Hindlimb muscle (tissue), 1 donor: ENCODE measurements at regions not wholly inside any gene's neighbourhood (a gene's known extent, or its start where the extent isn't known, plus 50 kb on each side); places are given as distances from the start of the nearest gene placed in this dataset.
"Not testable (repeated sequence)": the region's sequence is repeated elsewhere in the genome, so short reads cannot be mapped to it uniquely, and the experiment has no call there.

Experiments
- DNase-seq: peaks from one replicate; pipeline ENCODE4 v3.0.0-alpha.2; 2013

DNA sequence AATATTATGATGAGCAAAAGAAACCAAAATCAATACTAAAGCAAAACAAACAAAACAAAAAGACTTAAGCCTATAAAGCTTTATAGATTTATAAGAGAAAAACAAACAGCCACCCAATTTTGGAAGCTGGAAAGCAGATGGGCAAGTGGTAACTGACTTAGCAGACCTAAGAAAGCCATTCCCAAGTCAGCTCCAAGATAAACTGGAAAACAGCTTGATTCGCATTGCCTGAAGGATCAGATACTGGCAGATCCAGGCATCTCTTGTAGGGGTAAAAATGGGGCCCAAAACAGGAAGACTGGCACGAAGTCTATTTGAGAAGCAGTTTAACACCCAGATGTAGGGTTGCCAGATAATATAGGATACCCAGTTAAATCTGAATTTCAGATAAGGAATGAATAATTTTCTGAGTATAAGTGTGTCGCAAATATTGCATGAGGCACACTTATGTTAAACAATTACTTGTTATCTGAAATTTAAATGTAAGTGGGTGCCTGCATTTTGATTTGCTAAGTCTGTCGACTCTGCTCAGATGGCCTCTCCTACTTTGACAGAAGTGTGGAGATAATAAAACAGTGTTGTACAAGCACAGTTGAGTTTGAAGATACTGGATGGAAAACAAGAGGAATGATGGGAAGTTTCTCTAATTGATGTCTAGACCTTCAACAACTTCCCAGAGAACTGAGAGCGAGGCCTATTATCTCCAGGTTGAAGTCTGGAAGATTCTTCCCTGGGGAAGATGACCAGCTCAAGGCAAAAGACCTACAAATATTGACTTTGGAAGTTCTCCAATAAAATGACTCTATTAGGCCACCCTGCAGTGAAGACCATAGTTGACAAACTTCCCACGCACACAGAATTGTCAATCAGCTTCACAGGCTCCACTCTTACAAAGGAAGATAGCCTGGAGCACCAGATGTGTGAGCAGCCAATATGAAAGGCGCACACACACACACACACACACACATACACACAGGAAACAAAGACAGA, 113.4 kb downstream of the FAM50B start:
- no peak for DNase-seq

DNA sequence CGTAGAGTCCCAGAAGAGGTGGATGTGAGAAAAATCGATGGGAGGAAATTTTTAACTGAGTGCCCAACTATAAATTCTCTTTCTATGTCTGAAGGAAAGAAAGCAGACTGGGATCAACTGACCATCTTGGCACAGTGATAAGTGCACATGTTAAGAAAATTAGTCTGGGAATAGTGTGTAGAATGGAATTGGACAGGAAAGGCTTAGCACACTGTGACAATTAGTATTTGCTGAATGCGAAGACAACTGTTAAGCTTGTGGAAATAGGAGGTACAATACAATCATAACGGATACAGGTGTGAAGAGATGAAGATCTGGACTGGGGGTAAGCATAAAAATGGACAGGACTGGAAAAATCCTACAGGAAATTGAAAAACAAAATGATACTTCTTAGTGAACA, 114.3 kb downstream of the FAM50B start:
- DNase-seq = peak; percentile 40

DNA sequence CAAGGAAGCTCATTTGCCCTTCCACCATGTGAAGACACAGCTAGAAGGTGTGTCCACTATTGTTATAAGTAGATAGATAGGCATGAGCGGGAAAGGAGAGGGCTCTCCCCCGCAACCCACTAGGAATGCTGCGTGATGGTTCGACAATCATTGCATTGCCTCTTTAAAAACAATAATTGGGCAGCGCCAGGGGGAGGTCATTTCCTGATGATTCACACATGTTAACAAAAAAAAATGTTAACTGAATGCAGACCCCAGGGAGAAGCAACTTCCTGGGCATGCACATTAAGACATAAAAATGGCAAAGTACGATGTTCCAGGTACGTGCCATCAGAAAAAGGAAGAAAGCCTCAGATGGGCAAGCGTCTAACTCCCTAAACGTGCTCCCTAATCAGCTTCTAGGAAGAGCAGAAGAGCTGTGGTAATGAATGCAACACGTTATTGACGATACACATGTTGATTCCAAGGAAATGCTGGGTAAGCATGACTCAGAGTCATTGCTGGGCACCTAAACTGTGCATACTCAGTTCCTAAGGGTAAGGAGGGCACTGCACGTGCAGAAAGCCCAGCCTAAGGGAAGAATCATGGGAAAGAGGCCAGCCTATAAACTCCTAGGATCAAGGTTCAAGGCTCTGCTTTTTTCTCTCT, 113.7 kb downstream of the FAM217A start:
- DNase-seq = no peak

DNA sequence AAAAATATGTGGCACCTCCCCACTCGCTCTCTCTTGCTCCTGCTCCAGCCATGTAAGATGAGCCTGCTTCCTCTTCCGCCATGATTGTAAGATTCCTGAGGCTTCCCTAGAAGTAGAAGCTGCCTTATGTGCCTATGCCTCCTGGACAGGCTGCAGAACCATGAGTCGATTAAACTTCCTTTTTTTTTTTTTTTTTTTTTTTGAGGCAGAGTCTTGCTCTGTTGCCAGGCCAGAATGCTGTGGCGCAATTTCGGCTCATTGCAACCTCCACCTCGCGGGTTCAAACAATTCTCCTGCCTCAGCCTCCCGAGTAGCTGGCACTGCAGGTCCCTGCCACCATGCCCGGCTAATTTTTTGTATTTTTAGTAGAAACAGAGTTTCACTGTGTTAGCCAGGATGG, 112.5 kb downstream of the FAM217A start:
- no peak for DNase-seq

DNA sequence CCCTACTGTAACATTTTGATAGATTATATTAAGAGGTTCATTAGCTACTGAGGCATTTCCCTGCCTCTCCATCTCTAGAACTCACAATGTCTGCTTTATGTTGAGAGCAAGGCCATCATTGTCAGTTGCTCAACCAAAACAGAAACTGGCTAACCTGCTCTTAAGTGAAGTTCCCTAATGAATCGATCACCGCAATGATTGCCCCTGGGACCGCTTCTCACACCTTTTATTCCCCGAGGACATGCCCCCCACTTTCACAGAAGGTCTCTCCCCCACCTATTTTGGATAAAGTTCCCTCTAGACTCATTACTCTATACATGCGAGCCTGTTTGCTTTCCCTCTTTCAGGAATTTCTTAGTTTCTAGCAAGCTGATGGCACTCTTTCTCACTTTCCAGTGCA, 108.8 kb downstream of the FAM217A start:
- no peak for DNase-seq

DNA sequence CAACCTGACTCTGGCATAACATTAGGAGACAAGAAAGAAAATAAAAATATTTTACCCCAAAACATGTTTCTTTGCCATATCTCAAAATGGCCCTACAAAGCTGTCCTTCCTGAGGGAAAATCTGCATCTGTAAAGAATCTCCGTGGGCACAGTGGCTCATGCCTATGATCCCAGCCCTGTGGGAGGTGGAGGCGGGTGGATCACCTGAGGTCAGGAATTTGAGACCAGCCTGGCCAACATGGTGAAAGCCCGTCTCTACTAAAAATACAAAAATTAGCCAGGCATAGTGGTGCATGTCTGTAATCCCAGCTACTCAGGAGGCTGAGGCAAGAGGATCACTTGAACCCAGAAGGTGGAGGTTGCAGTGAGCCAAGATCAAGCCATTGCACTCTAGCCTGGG, 105.8 kb downstream of the FAM217A start:
- not testable (repeated sequence) for DNase-seq

DNA sequence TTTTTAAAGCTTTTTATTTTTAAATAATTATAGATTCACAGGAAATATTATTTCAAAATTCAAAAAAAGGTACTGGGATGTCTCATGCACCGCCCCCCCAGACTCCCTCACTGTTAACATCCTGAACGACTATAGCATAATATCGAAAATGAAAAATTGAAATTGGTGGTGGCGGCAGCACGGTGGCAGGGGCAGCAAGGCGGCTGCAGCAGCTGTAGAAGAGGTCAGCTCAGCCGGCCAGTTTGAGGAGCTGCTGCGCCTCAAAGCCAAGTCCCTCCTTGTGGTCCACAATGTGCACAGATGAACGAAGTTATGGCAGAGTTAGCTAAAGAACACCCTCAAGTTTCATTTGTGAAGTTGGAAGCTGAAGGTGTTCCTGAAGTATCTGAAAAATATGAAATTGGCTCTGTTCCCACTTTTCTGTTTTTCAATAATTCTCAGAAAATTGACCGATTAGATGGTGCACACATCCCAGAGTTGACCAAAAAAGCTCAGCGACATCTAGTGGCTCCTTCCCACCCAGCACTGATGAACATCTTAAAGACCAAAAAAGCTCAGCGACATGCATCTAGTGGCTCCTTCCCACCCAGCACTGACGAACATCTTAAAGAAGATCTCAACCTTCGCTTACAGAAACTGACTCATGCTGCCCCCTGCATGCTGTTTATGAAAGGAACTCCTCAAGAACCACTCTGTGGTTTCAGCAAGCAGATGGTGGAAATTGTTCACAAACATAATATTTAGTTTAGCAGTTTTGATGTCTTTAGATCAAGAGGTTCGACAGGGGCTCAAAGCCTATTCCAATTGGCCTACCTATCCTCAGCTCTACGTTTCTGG, 100.8 kb downstream of the FAM217A start:
- DNase-seq = peak; percentile 83

DNA sequence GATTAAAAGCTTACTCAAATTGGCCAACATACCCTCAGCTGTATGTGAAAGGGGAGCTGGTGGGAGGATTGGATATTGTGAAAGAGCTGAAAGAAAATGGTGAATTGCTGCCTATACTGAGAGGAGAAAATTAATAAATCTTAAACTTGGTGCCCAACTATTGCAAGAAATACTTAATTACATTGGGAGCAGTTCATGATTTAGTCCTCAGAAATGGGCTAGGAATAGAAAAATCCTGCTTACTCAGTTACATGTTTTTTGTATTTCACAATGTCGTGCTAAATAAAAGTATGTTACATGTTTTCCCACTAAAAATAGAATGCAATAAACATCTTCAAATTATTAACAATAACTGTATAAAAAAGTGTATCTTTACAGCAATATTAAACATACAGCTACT, 100.0 kb downstream of the FAM217A start:
- DNase-seq = not testable (repeated sequence)

DNA sequence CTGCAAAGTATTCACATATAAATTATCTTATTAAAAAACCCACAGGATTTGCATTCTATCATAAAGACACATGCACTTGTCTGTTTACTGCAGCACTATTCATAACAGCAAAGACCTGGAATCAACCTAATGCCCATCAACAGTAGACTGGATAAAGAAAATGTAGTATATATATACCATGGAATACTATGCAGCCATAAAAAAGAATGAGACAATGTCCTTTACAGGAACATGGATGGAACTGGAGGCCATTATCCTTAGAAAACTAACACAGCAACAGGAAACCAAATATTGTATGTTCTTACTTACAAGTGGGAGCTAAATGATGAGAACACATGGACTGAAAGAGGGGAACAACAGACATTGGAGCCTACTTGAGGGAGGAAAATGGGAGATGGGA, 97.0 kb downstream of the FAM217A start:
- no peak for DNase-seq

DNA sequence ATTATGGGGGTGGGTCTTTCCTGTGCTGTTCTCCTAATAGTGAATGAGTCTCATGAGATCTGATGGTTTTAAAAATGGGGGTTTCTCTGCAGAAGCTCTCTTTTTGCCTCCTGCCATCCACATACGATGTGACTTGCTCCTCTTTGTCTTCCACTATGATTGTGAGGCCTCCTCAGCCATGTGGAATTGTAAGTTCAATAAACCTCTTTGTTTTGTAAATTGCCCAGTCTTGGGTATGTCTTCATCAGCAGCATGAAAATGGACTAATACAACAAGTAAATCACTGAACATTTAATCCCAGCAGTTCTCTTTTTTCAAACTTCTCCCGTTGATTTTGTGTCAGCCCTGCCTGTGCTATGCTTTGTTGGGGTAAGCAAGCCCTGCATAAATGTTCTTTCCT, 95.2 kb downstream of the FAM217A start:
- no peak for DNase-seq

DNA sequence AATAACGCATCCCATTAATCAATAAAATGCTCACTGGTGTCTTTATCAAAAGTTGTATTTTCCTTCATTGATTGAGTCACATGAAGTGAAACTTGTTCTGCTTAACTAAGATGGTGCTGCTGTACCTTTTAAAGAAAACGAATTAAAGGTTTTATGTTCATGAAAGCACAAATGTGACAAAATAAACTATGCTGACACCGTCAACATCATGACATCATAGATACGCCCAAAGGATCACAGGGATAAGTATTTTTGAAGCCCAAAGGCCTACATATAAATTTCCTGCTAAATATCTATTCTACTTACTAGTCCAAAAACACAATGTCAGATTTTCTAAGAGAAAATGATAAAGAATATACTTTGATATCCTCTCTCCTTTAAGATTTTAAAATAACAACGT, 94.4 kb downstream of the FAM217A start:
- DNase-seq = no peak

DNA sequence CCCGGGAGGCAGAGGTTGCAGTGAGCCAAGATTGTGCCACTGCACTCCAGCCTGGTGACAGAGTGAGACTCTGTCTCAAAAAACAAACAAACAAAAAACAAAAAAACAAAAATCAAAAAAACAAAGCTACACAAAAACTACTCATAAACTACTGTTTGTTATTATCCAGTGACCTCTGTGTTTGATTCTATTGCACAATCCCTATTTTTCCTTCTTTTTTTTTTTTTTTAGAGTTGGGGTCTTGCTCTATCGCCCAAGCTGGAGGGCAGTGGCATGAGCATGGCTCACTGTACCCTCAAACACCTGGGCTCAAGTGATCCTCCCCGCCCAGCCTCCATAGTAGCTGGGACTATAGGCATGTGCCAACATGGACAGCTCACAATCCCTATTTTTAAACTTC, 92.7 kb downstream of the FAM217A start:
- no peak for DNase-seq

DNA sequence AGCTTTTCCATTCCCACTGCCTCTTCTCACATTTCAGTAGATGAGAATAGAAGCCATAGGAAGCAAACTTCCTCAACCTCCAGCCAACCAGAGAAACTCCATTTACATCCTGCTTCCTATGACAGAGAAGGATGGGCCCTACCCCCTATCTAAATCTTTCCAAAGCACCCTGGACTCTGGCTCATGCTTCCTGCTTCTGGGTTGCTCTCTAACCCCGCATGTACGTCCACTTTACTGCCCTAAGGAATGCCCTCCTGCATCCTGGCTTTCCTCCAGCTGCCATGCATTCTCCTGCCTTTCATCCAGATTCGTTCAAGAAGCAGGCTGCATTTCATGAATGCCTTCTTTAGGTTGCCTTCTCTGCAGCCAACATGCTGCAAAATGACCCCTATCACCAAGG, 91.9 kb downstream of the FAM217A start:
- DNase-seq = no peak

DNA sequence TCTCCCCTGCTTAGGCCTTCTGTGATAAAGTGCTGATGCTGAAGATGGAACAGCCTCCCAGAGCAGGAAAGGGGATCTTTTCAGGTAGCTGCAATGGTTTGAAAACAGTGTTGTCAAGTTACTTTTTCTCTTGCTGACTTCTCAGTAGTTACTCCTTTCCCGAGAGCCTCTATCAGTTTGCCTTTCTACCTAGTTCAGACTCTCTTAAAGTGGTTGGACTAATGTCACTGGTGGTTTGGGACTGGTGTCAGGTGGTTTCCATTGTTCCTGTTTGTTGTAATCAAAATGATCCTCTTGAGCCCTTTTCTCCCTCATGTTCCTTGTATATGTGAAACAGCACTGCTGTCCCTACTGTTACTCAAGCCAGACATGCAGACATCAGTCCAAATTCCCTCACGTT, 91.4 kb downstream of the FAM217A start:
- DNase-seq = no peak

DNA sequence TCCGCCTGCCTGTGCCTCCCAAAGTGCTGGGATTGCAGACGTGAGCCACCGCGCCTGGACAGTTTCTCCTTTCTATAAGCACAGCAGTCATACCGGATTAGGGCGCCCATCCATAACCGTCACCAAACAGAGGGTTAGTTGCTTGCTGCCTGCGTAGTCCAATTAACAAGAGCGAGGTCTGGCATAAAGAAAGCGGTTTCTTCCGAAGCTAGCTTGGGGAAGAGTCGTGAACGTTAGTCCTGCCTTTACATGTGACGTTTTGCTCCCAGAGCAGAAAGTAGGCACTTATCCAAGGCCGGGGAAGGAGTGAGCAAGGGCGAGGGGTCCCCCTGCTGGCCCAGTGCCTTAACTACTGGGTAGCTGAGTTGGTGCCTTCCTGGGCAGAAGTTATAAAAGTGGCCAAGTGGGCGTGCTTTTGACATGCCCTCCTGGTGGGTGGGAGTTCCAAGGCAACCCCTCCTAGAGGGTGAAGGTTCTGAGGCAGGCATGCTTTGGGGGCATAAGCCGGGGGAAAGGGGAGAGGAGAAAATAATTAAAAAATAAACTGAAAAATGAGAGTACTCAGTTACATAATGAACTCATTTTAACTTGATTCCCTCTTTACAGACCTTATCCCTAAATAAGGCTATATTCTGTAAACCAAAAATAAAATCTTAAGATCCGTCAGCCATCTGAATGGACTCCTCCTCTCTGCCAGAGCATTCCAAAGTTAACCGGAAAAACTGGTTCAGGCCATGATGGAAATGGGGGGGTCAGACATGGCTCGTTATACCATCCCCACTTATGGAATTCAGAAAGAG, 88.0 kb downstream of the FAM217A start:
- peak; percentile 89 for DNase-seq

DNA sequence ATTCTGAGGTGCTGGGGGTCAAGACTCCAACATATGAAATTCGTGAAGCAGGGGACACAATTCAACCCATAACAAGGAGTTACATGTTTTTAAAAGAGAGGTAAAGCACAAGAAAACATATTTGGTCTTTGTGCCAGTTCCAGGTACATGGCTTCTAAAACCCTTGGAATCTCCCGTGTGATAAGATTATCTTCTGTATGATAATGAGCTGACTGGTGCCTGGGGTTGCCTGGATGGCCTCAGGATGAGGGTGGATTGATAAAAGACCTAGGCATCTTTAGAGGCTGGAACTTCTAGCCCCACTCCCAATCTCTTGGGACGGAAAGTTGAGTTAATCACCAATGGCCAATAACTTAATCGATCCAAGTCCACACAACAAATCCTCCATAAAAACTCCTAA, 87.0 kb downstream of the FAM217A start:
- DNase-seq = no peak

DNA sequence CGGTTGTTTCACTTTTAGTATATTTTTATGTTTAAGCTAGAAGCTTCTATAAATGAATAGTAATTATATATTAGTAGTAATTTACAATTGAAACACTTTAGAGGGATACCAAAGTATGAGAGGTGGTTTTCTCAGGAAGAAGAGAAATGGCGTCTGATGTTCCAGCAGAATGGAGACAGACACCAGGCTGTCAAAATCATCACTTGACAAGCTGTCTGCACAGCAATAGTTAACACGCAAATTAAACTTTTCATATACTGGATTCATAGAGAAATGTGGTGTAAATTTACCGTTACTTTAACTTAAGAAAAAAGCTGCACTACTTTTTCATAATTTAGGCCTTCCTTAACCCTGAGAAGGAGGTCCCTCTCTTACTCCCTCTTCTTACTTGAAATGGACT, 82.6 kb downstream of the FAM217A start:
- DNase-seq = no peak

DNA sequence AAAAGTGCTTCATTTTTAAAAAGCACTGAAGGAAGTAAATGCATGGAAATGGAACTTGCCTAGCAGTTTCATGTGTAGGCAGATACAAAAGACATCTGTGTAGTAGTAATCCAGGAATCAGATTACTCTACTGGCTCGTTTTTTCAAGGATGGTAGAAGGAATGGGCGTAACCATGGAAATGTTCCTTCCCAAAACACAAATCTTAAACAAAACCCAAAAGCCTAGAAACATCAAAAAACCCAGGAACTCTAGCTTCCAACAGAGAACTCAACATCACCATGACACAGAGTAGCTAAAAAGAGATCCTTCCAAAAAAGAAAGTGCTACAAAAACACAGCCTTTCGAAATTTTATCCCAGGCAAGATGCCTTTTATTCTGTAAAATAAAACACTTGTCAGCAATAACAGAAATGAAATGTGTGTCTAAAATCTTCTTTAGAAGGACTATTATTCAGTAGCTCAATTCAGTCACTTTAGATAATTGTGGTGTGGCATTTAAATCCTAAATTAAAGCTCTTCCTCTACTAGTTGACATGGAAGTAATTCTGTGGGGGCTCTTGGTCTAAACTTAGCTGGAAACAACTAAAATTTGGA, 81.7 kb downstream of the FAM217A start:
- DNase-seq = peak; percentile 73

DNA sequence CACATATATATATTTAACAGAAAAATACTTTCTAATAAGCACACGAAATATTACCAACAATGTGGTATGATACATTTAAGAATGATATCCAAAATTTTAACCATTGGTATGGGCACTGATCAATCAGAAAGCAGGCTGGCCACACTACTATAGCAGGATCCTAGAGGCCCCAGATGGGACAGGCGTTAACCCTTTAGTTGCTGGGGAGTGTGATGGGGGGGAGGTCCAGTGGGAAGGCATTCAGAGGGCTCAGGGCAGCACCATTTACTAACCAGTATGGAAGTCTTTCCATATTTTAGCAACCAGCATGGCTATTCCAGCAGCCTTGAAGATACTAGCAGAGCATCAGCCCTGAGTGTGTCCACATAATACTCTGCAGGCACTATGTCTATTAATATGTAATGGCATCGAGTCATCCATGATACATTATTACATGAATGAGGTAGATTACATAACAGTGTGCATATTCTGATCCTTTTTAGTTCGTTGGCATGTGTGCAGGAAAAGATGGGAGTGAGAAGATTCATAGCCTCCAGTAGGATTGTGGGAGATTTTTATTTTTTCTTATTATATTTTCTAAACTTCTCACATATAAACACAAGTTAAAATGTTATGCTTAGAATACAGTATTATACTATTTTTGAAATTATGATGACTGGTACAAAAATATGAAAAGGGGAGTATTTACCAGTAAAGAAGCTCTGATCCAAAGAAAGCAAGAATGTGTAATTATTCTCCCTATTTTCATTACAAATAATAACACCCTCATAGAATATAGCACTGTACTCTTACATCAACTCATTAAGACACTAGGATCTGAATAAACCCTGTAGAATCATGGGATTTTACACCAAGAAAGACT, 78.9 kb downstream of the FAM217A start:
- DNase-seq = no peak

DNA sequence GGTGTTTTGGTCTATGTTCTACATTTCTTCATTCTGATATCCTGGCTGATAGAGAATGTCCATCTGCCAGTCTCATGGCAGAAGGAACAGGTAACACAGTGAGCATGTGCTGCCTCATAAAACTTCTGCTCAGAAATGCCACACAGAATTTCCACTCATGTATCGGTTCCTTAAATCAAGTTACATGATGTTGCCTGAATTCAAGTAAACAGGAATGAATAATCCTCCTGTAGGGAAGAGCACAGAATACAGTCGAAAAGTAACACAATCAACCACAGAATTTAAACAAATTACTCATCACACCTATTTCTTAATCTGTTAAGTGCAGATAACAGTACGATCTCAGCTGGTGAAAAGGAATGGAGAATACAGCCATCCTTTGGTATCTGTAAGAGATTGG, 74.7 kb downstream of the FAM217A start:
- DNase-seq = no peak
